Astrocyte of the spinal cord (primary cell): ENCODE measurements at regions not wholly inside any gene's neighbourhood (a gene's known extent, or its start where the extent isn't known, plus 50 kb on each side); places are given as distances from the start of the nearest gene placed in this dataset.
"Not testable (repeated sequence)": the region's sequence is repeated elsewhere in the genome, so short reads cannot be mapped to it uniquely, and the experiment has no call there.

Source experiments
- DNase-seq: peaks from one replicate; pipeline ENCODE4 v3.0.0; 2011; ENCODE audit warnings: low read depth, low spot score
- H3K4me3 ChIP-seq: 2 replicates; pipeline ENCODE4 v1.5.1; 2011; ENCODE audit warnings: low read depth, mild to moderate bottlenecking, low read length, moderate library complexity
- CTCF ChIP-seq: IDR thresholded peaks from 2 replicates; pipeline ENCODE4 v1.5.1; 2012; ENCODE audit warnings: low read depth, mild to moderate bottlenecking, low read length, inconsistent platforms
- in situ Hi-C: cut with HindIII; loops from 2 replicates; pipeline ENCODE4 v1.10.0; 2017; ENCODE audit warnings: low sequenced_read_pairs

GRCh38 chr5:82425591-82425990 lies 147.4 kb upstream of the RPS23 start:
- no peak for DNase-seq
- TF ChIP-seq CTCF, result no peak
- H3K4me3 ChIP-seq, result no peak overlapping the region
- in situ Hi-C loops, result no loop called here

GRCh38 chr5:82424211-82424610 lies 146.1 kb upstream of the RPS23 start:
- TF ChIP-seq CTCF, result no peak
- DNase-seq, result no peak
- in situ Hi-C loops, result no loop called here
- no peak overlapping the region for H3K4me3 ChIP-seq

GRCh38 chr5:82422751-82423181 lies 144.6 kb upstream of the RPS23 start:
- no peak for TF ChIP-seq CTCF
- H3K4me3 ChIP-seq, result no peak overlapping the region
- in situ Hi-C loops, result no loop called here
- peak; percentile 60 for DNase-seq

- TF ChIP-seq CTCF, result no peak
- DNase-seq, result no peak
- no peak overlapping the region for H3K4me3 ChIP-seq
- in situ Hi-C loops, result no loop called here
These were observed 144.0 kb upstream of the RPS23 start for GRCh38 chr5:82422001-82422740.

GRCh38 chr5:82421119-82421518 lies 143.0 kb upstream of the RPS23 start:
- peak; percentile 87 for DNase-seq
- H3K4me3 ChIP-seq, result no peak overlapping the region
- in situ Hi-C loops, result no loop called here
- TF ChIP-seq CTCF, result peak; percentile 25

GRCh38 chr5:82420524-82420923 lies 142.4 kb upstream of the RPS23 start:
- H3K4me3 ChIP-seq, DNase-seq, in situ Hi-C loops: not testable (repeated sequence)

GRCh38 chr5:82419559-82420332 lies 141.6 kb upstream of the RPS23 start:
- in situ Hi-C loops, result no loop called here
- no peak overlapping the region for H3K4me3 ChIP-seq
- no peak for TF ChIP-seq CTCF
- no peak for DNase-seq
